ENCODE measurements at regions not wholly inside any gene's neighbourhood (a gene's known extent, or its start where the extent isn't known, plus 50 kb on each side); places are given as distances from the start of the nearest gene placed in this dataset.

DNA sequence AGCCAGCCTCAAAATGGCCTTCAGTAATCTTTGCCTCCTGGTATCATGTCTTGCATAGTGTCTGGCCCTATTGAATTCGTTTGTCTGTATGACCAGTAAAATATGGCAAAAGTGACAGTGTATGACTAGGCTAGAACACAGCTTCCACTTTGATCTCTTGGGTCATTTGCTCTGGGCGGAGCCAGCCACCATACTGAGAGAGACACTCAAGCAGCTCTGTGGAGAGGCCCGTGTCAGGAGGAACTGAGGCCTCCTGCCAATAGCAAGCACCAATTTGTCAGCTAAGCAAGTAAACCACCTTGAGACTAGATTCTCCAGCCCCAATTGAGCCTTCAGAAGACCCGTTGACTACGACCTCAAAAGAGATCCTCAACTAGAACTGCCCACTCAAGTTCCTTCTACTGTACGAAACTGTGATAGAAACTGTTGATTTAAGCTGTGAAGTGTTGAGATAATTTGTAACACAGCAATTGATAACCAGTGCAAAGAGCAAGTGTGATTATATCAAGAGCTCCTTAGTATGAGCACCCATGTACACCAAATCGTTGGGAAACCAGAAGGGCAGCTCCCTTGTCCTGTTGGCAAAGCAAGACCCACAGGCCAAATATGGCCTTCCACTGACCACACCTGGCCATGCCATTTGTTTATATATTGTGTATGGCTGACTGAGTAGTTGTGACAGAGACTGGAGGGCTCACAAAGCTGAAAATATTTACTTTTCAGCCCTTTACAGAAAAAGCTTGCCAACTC is 52.7 kb upstream of the SERBP1 start (continued):
- TF ChIP-seq ZNF274 (IDR thresholded peaks at IDR 0.05; ENCODE audit: borderline replicate concordance, extremely low read depth, low read length), result no peak

Data from H1 (cell line).